ENCODE measurements at regions not wholly inside any gene's neighbourhood (a gene's known extent, or its start where the extent isn't known, plus 50 kb on each side); places are given as distances from the start of the nearest gene placed in this dataset.
"Not testable (repeated sequence)": the region's sequence is repeated elsewhere in the genome, so short reads cannot be mapped to it uniquely, and the experiment has no call there.

DNA sequence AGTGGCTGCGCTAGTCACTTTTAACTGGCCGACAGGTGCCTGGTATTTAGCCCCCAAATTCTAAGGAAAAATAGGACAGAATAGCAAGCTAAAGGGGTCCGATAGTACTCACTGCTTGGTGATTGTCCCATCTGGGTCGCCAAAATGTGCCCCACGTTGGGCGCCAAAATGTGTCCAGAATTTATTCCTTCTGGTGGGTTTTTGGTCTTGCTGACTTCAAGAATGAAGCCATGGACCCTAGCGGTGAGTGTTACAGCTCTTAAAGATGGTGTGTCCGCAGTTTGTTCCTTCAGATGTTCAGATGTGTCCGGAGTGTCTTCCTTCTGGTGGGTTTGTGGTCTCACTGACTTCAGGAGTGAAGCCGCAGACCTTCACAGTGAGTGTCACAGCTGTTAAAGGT lies 144.8 kb upstream of the XIRP2 start:
- TF ChIP-seq, protein P1, sequence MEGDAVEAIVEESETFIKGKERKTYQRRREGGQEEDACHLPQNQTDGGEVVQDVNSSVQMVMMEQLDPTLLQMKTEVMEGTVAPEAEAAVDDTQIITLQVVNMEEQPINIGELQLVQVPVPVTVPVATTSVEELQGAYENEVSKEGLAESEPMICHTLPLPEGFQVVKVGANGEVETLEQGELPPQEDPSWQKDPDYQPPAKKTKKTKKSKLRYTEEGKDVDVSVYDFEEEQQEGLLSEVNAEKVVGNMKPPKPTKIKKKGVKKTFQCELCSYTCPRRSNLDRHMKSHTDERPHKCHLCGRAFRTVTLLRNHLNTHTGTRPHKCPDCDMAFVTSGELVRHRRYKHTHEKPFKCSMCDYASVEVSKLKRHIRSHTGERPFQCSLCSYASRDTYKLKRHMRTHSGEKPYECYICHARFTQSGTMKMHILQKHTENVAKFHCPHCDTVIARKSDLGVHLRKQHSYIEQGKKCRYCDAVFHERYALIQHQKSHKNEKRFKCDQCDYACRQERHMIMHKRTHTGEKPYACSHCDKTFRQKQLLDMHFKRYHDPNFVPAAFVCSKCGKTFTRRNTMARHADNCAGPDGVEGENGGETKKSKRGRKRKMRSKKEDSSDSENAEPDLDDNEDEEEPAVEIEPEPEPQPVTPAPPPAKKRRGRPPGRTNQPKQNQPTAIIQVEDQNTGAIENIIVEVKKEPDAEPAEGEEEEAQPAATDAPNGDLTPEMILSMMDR (optimal IDR thresholded peaks at IDR 0.05 in 1 of 3, IDR thresholded peaks at IDR 0.05 in 1 of 3, conservative IDR thresholded peaks at IDR 0.05 in 1 of 3; ENCODE audit: extremely low read depth in 1 of 3, insufficient read depth in 2 of 3, low read length in 3 of 3) = not testable (repeated sequence)
- TF ChIP-seq EZH2 (IDR thresholded peaks at IDR 0.05; ENCODE audit: low read length) = not testable (repeated sequence)
